Keratinocyte (primary cell): ENCODE measurements at regions not wholly inside any gene's neighbourhood (a gene's known extent, or its start where the extent isn't known, plus 50 kb on each side); places are given as distances from the start of the nearest gene placed in this dataset.

ENCODE experiments used
- EZH2 ChIP-seq: IDR thresholded peaks from one replicate; pipeline ENCODE4 v1.6.1; 2012; ENCODE audit warnings: inconsistent platforms, mild to moderate bottlenecking, low read length, moderate library complexity
- TF ChIP-seq, protein P1 (sequence below), 3 experiments: IDR thresholded peaks in 1 of 3; conservative IDR thresholded peaks in 1 of 3; optimal IDR thresholded peaks in 1 of 3; 2 replicates in 2 of 3; 3 replicates in 1 of 3; pipeline versions ENCODE3 to v1.5.1; 2011; ENCODE audit warnings: low read length in 3 of 3, mild to moderate bottlenecking in 3 of 3, moderate library complexity in 2 of 3, control low read depth in 1 of 3, inconsistent platforms in 1 of 3; ENCODE audit not compliant: insufficient read depth in 2 of 3; ENCODE audit errors: extremely low read depth in 1 of 3

- TF ChIP-seq, protein P1, sequence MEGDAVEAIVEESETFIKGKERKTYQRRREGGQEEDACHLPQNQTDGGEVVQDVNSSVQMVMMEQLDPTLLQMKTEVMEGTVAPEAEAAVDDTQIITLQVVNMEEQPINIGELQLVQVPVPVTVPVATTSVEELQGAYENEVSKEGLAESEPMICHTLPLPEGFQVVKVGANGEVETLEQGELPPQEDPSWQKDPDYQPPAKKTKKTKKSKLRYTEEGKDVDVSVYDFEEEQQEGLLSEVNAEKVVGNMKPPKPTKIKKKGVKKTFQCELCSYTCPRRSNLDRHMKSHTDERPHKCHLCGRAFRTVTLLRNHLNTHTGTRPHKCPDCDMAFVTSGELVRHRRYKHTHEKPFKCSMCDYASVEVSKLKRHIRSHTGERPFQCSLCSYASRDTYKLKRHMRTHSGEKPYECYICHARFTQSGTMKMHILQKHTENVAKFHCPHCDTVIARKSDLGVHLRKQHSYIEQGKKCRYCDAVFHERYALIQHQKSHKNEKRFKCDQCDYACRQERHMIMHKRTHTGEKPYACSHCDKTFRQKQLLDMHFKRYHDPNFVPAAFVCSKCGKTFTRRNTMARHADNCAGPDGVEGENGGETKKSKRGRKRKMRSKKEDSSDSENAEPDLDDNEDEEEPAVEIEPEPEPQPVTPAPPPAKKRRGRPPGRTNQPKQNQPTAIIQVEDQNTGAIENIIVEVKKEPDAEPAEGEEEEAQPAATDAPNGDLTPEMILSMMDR (optimal IDR thresholded peaks at IDR 0.05 in 1 of 3, IDR thresholded peaks at IDR 0.05 in 1 of 3, conservative IDR thresholded peaks at IDR 0.05 in 1 of 3; ENCODE audit: extremely low read depth in 1 of 3, insufficient read depth in 2 of 3, low read length in 3 of 3) = no peak
- TF ChIP-seq EZH2 = no peak
These were observed 1036.1 kb downstream of the TMEM121 start for GRCh38 chr14:106562451-106562850.
